HG03095 (cell line): ENCODE measurements at regions not wholly inside any gene's neighbourhood (a gene's known extent, or its start where the extent isn't known, plus 50 kb on each side); places are given as distances from the start of the nearest gene placed in this dataset.
"Not testable (repeated sequence)": the region's sequence is repeated elsewhere in the genome, so short reads cannot be mapped to it uniquely, and the experiment has no call there.

ENCODE experiments used
- ATAC-seq: cut with Tn5 transposase; IDR thresholded peaks from one replicate; pipeline ENCODE4 v1.9.1; 2021; ENCODE audit warnings: moderate library complexity; ENCODE audit not compliant: unreplicated experiment

DNA sequence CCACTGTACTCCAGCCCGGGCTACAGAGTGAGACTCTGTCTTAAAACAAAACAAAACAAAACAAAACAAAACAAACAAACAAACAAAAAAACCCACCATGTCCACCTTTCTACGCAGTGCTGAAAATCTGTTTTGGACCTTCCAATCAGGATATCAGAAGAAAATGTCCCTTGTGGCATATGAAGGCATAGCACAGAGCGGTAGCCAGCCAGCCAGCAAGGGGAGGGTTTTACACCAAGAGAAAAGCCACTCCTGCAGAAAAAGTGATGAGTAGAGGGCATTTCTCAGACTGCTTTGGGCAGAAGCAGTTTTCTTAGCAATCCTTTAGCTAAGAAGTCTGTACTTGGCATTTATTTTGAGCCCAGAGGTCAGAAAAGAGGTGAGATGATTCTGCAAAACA, 612.2 kb downstream of the TYW1 start:
- no peak for ATAC-seq

- ATAC-seq, result no peak
These were observed 614.3 kb downstream of the TYW1 start for GRCh38 chr7:67610897-67611296.

GRCh38 chr7:67614843-67615242, 618.2 kb downstream of the TYW1 start:
- no peak for ATAC-seq

DNA sequence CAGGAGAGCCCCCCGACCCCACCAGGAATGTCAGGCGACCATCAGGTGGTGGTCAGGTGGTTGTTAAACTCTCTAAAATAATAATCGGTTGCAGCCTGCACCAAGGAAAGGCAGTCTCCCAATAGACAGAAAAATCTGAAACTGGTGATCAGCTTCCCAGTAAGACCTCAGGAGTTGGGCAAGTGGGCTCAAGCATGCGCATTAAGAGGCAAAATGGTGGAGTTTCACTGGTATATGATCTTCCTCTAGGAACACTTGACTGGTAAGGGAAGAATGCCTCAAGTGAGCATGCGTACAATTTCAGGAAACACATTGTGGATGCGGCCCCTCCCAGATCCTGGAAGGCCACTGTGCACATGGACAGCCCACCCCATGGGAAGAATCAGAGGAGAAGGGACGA, 619.9 kb downstream of the TYW1 start:
- no peak for ATAC-seq

DNA sequence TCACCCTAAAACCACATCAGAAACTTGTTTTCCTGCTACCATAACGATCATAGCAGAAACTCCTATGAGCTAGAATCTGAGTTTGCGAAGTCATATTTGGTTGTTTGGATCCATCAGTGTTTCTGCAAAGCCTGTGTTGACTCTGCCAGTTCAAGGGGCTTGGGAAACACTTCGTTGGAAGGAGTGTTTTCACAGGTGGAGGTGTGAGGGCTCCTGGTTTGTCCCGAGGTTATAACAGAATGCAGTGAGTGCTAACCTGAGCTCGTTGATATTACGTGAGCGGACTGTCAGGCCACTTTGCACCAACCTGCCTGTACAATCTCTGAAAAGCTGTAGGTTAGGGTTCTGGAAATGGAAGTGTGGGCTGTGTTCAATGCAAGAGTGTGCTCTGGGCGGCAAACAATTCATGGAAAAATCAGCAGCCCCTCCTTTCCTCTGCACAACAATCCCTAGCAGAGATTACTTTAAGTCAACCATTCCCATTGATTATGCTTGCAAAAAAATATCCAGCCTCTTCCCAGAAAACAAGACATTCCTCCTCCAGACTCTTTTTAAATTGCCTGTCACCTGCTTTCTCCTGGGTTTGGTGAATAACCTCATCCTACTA, 622.0 kb downstream of the TYW1 start:
- no peak for ATAC-seq

DNA sequence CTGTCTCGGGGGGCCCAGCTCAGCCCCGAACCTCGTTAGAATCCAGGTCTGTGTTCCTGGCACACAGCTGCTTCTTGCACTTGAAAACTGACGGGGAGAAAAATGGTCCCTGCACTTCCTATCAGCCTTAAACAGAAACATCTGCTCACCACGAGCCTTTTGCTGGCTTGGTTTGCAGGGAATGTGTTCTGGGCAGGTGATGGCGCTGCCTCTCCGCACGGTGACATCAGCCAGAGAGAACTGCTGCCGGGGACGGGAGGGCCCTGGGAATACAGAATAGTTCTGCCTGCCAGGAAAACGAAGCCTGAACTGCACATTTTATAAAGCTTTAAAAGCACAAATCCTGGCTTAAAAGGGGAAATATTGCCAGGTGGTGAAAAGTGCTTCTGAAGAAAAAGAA, 622.5 kb downstream of the TYW1 start:
- ATAC-seq, result no peak

GRCh38 chr7:67620216-67620933, 623.7 kb downstream of the TYW1 start:
- ATAC-seq, result no peak

- ATAC-seq, result no peak
These were observed 625.1 kb downstream of the TYW1 start for GRCh38 chr7:67621704-67622103.

GRCh38 chr7:67625257-67625737, 628.7 kb downstream of the TYW1 start:
- no peak for ATAC-seq

DNA sequence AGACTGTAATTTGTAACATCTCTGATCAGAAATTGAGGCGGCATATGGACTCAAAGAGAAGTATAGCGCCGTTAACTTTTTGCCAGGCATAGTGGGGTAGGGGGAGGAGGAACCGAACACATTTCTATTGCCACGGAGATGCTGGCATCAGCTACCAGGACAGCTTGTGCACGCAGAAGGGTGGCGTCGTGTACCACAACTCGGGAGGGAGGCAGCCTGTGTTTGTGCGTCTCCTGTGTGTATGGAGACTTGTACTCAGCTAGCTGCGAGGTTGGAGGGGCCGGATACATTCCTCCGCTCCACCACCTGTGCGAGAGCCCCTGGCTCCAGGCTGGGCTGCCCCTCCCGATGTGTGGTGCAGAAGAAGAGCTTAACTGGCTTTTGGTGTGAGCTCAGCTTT, 634.8 kb downstream of the TYW1 start:
- ATAC-seq, result no peak

DNA sequence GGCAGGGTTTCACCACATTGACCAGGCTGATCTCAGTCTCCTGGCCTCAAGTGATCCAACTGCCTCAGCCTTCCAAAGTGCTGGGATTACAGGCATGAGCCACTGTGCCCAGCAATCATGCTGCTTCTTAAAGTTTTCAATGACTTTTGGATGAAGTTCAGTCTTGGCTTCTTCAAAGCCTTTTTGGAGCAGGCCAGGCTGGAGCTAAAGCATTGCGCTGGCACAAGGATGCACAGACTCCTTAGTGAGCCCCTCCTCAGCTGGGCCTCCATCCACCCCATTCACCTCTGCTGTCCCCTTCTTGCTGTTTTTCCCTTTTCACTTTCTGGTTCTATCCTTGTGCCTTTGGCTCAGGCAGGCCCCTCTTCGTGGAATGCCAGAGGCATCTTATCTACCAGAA, 638.6 kb downstream of the TYW1 start:
- ATAC-seq, result no peak

- no peak for ATAC-seq
These were observed 639.9 kb downstream of the TYW1 start for GRCh38 chr7:67636348-67637022.

DNA sequence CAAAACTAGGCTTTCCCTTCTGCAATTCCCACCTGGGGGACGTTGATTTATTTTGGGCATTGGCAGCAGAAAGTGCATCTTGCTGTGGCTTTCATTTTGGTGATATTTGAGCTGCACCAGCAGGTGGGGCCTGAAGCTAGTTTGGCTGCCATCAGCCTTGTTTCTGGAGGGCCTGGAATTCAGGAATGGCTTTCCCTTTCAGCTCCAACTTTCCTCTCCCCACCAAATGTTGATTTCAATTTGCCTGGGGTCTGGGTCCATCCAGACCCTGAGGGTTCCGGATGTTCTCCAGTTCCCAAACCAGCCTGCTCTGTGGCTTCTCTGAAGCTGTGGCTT, 640.4 kb downstream of the TYW1 start:
- no peak for ATAC-seq

- ATAC-seq, result not testable (repeated sequence)
These were observed 645.9 kb downstream of the TYW1 start for GRCh38 chr7:67642542-67642941.

GRCh38 chr7:67644151-67644550, 647.5 kb downstream of the TYW1 start:
- ATAC-seq, result no peak

DNA sequence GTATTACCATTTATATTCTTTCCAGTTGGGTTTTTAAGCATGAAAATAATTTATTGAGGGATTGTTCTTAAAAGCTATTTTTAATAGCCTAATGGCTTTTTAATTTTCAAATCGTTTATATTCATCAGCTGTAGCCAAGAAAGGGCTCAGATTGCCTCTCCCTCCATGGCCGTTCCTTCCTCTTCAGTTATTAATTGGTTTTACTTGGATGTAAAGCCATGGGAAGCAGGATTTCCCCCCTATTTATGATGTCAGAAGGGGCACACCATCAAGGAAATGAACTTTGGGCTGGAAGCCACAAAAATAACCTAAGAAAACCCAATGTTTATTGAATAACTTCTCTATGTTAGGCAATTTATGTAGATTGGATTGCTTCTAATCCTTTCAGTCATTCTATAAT, 656.3 kb downstream of the TYW1 start:
- ATAC-seq, result no peak

DNA sequence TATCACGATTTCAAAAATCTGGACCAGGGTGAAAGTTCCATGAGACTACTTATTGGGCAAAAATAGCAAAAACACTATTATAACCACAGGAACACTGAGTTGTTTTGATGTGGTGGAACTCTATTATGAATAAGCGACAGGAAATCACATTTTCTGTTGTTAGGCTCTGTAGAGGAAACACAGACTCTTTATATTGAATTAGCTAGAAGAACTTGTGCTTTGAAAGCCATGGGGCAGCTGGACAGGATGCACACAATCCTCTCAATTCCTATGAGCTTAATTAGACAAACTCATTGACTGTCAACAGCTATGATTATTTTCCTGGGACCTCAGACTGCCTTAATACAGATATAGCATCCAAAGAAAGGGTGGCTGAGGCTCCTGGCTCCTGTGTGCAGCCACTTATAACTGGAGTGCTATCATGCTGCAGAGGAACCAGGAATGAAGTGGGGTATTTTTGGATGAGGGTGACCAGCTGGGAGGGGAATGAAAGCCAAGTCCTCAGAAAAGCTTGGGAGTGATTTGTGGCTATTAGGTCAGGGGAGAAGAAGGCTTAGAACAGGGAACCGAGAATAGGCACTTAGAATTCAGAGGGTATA, 657.3 kb downstream of the TYW1 start:
- ATAC-seq, result no peak

GRCh38 chr7:67654642-67655041, 658.0 kb downstream of the TYW1 start:
- no peak for ATAC-seq

GRCh38 chr7:67655168-67655567, 658.5 kb downstream of the TYW1 start:
- ATAC-seq, result no peak

DNA sequence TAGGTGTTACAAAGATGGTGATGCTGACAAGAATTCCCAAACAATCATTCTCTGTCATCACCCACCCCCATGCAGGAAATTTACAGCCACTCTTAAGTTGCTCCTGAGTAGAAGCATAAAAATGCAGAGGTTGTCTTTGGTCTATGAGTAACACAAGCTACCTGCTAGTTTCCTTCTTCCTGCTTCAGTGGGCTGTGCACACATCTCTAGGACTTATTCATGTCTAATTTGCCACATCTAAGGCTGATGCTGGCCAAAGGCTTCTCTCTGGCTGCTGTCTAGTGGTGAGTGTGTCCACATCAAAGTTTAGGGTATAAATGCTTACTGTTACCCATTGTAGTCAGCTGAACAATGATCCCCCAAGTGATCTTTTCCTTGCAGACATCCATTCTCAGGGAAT, 662.5 kb downstream of the TYW1 start:
- ATAC-seq, result no peak

DNA sequence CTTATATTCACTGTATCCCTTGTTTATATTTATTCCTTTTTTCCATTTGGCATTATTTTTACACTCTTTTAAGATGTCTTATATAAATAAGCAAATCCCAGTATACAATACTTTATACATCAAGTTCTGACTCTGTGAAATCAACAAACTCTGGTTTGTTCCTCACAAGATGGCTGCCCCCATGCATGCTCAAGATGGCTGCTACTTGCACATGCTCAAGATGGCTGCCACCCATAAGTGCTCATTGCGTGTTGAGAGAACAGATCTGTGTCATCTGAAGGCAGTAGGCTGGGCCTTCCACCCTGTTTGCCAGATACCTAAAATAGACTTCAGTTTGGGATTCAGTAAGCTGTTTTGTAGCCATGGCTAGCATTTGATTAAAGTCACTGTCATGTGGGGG, 666.2 kb downstream of the TYW1 start:
- ATAC-seq, result no peak

- no peak for ATAC-seq
These were observed 667.0 kb downstream of the TYW1 start for GRCh38 chr7:67663644-67664043.
